MM.1S (cell line): ENCODE measurements at regions not wholly inside any gene's neighbourhood (a gene's known extent, or its start where the extent isn't known, plus 50 kb on each side); places are given as distances from the start of the nearest gene placed in this dataset.

Experiments
- DNase-seq: peaks from one replicate; pipeline ENCODE4 v3.0.0-alpha.2; 2015
- H2AFZ ChIP-seq: fragments of 300-600 bp; sonication (generic); 2 replicates; pipeline ENCODE4 v1.6.0; 2016; ENCODE audit warnings: antibody characterized with exemption, low read length
- H3F3A ChIP-seq: fragments of 300-600 bp; sonication (generic); 2 replicates; pipeline ENCODE4 v1.6.1; 2016; ENCODE audit warnings: mild to moderate bottlenecking, antibody characterized with exemption, low read length, moderate library complexity, mixed read lengths; ENCODE audit not compliant: insufficient read depth
- H3K27ac ChIP-seq: fragments of 300-600 bp; sonication (generic); 2 replicates; pipeline ENCODE4 v1.5.1; 2016; ENCODE audit warnings: mild to moderate bottlenecking, low read length
- H3K27me3 ChIP-seq: fragments of 300-600 bp; sonication (generic); replicated peaks from 2 replicates; pipeline ENCODE4 v1.6.0; 2016; ENCODE audit warnings: low read length; ENCODE audit not compliant: insufficient read depth
- H3K36me3 ChIP-seq: fragments of 300-600 bp; sonication (generic); replicated peaks from 2 replicates; pipeline ENCODE4 v1.6.1; 2016; ENCODE audit warnings: mild to moderate bottlenecking, low read length, mixed read lengths; ENCODE audit not compliant: insufficient read depth
- H3K4me1 ChIP-seq: fragments of 300-600 bp; sonication (generic); 2 replicates; pipeline ENCODE4 v1.6.1; 2016; ENCODE audit warnings: low read length, mixed read lengths
- H3K4me2 ChIP-seq: fragments of 300-600 bp; sonication (generic); 2 replicates; pipeline ENCODE4 v1.6.0; 2016; ENCODE audit warnings: low read depth, low read length
- H3K4me3 ChIP-seq: fragments of 300-600 bp; sonication (generic); 2 replicates; pipeline ENCODE4 v1.5.1; 2016; ENCODE audit warnings: low read length, mixed read lengths
- H3K79me2 ChIP-seq: fragments of 300-600 bp; sonication (generic); 2 replicates; pipeline ENCODE4 v1.6.1; 2016; ENCODE audit warnings: mixed run types, low read length, mixed read lengths
- H3K9ac ChIP-seq: fragments of 300-600 bp; sonication (generic); 2 replicates; pipeline ENCODE4 v1.6.1; 2016; ENCODE audit warnings: low read length, mixed read lengths
- H3K9me2 ChIP-seq: fragments of 300-600 bp; sonication (generic); replicated peaks from 2 replicates; pipeline ENCODE4 v1.6.1; 2016; ENCODE audit warnings: mild to moderate bottlenecking, low read length, mixed read lengths; ENCODE audit not compliant: insufficient read depth
- H3K9me3 ChIP-seq: fragments of 300-600 bp; sonication (generic); replicated peaks from 2 replicates; pipeline ENCODE4 v1.6.1; 2016; ENCODE audit warnings: mild to moderate bottlenecking, low read length, mixed read lengths; ENCODE audit not compliant: insufficient read depth
- H4K20me1 ChIP-seq: fragments of 300-600 bp; sonication (generic); 2 replicates; pipeline ENCODE4 v1.6.1; 2016; ENCODE audit warnings: mild to moderate bottlenecking, low read length, moderate library complexity, mixed read lengths; ENCODE audit not compliant: insufficient read depth
- CTCF ChIP-seq: fragments of 300-600 bp; sonication (generic); IDR thresholded peaks from 2 replicates; pipeline ENCODE4 v1.5.1; 2016; ENCODE audit warnings: antibody characterized with exemption, low read length, mixed read lengths
- EZH2 ChIP-seq: fragments of 300-600 bp; sonication (generic); optimal IDR thresholded peaks from 2 replicates; pipeline ENCODE3; 2017; ENCODE audit warnings: low read depth, mild to moderate bottlenecking, antibody characterized with exemption, low read length, mixed read lengths
- EZH2phosphoT487 ChIP-seq: fragments of 300-600 bp; sonication (generic); IDR thresholded peaks from 2 replicates; pipeline ENCODE4 v1.6.1; 2018; ENCODE audit warnings: antibody characterized with exemption, low read length

GRCh38 chr3:106256249-106256957 is 387.6 kb upstream of the CBLB start:
- no peak for TF ChIP-seq EZH2phosphoT487
- no peak overlapping the region for H2AFZ ChIP-seq
- no peaks in the 10 kb centered on the region for H3K36me3 ChIP-seq
- H3K79me2 ChIP-seq: no peaks in the 10 kb centered on the region
- no peak for DNase-seq
- H3K9ac ChIP-seq: no peak overlapping the region
- no peak overlapping the region for H3K27ac ChIP-seq
- H3K4me3 ChIP-seq: no peak overlapping the region
- H3K4me1 ChIP-seq: no peaks in the 10 kb centered on the region
- no peaks in the 10 kb centered on the region for H3K9me3 ChIP-seq
- no peaks in the 10 kb centered on the region for H3K9me2 ChIP-seq
- no peaks in the 10 kb centered on the region for H3F3A ChIP-seq
- no peak overlapping the region for H3K4me2 ChIP-seq
- H3K27me3 ChIP-seq: no peaks in the 10 kb centered on the region
- no peaks in the 10 kb centered on the region for H4K20me1 ChIP-seq

GRCh38 chr3:106257172-106257571 is 388.4 kb upstream of the CBLB start:
- H2AFZ ChIP-seq: no peak overlapping the region
- H3K27ac ChIP-seq: no peak overlapping the region
- H3K79me2 ChIP-seq: no peaks in the 10 kb centered on the region

GRCh38 chr3:106261396-106261795 is 392.6 kb upstream of the CBLB start:
- Histone ChIP-seq H2AFZ (no peak overlapping the region), H3K9me3 (no peaks in the 10 kb centered on the region), H3K27ac (no peak overlapping the region), H3K4me3 (no peak overlapping the region), H3K27me3 (no peaks in the 10 kb centered on the region), H4K20me1 (no peaks in the 10 kb centered on the region), H3K79me2 (no peaks in the 10 kb centered on the region), H3F3A (no peaks in the 10 kb centered on the region), H3K4me1 (no peaks in the 10 kb centered on the region), H3K9me2 (no peaks in the 10 kb centered on the region), H3K36me3 (no peaks in the 10 kb centered on the region), H3K4me2 (no peak overlapping the region), H3K9ac (no peak overlapping the region)
- DNase-seq: no peak
- no peak for TF ChIP-seq EZH2phosphoT487
- TF ChIP-seq CTCF: no peak
- TF ChIP-seq EZH2: no peak

More at GRCh38 chr3:106257172-106257571, 388.4 kb upstream of the CBLB start:
- H4K20me1 ChIP-seq: no peaks in the 10 kb centered on the region
- H3K9ac ChIP-seq: no peak overlapping the region
- no peak for DNase-seq
- H3K4me2 ChIP-seq: no peak overlapping the region
- no peak overlapping the region for H3K4me3 ChIP-seq
- no peaks in the 10 kb centered on the region for H3K4me1 ChIP-seq
- no peaks in the 10 kb centered on the region for H3K9me3 ChIP-seq
- H3K36me3 ChIP-seq: no peaks in the 10 kb centered on the region
- H3K27me3 ChIP-seq: no peaks in the 10 kb centered on the region
- H3K9me2 ChIP-seq: no peaks in the 10 kb centered on the region
- H3F3A ChIP-seq: no peaks in the 10 kb centered on the region
- TF ChIP-seq EZH2 (no peak), CTCF (no peak)

GRCh38 chr3:106261915-106262683 is 393.3 kb upstream of the CBLB start:
- no peak overlapping the region for H3K4me2 ChIP-seq
- no peak for TF ChIP-seq EZH2
- TF ChIP-seq EZH2phosphoT487: no peak
- no peak for TF ChIP-seq CTCF
- H3K36me3 ChIP-seq: no peaks in the 10 kb centered on the region
- no peaks in the 10 kb centered on the region for H3K9me2 ChIP-seq
- no peak overlapping the region for H3K9ac ChIP-seq
- no peaks in the 10 kb centered on the region for H3K27me3 ChIP-seq
- no peak for DNase-seq
- no peaks in the 10 kb centered on the region for H3K79me2 ChIP-seq
- no peaks in the 10 kb centered on the region for H3K9me3 ChIP-seq
- no peaks in the 10 kb centered on the region for H3K4me1 ChIP-seq
- H3F3A ChIP-seq: no peaks in the 10 kb centered on the region
- H2AFZ ChIP-seq: no peak overlapping the region
- H4K20me1 ChIP-seq: no peaks in the 10 kb centered on the region
- H3K4me3 ChIP-seq: no peak overlapping the region
- H3K27ac ChIP-seq: no peak overlapping the region
